ENCODE measurements at regions not wholly inside any gene's neighbourhood (a gene's known extent, or its start where the extent isn't known, plus 50 kb on each side); places are given as distances from the start of the nearest gene placed in this dataset.

DNA sequence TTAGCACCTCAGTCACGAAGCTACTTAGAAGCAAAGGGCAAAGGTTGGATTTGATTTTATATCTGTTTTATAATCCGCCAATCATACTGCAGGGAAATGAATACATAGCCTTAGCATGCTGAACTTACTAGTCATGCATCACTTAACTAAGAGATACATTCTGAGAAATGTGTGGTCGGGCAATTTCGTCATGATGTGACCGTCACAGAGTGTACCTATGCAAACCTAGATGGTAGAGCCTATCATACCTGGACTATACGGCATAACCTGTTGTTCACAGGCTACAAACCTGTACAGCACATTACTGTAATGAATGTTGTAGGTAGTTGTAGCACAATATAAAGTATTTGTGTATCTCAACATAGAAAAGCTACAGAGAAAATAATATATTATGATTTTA lies 345.2 kb upstream of the RGS17 start:
- no peak for TF ChIP-seq CTCF (IDR thresholded peaks at IDR 0.05)
- TF ChIP-seq POLR2A (IDR thresholded peaks at IDR 0.05): no peak

Data from breast epithelium (tissue), 3 donors.